ENCODE measurements at regions not wholly inside any gene's neighbourhood (a gene's known extent, or its start where the extent isn't known, plus 50 kb on each side); places are given as distances from the start of the nearest gene placed in this dataset.

GRCh38 chr10:42940487-42941294 is 136.2 kb upstream of the RET start:
- TF ChIP-seq POLR2AphosphoS5 (IDR thresholded peaks at IDR 0.05; ENCODE audit: low read depth, low read length) (no peak), TAF1 (IDR thresholded peaks at IDR 0.05; ENCODE audit: borderline replicate concordance, low read depth, low read length) (no peak), POLR2A (IDR thresholded peaks at IDR 0.05; ENCODE audit: low read depth, low read length) (no peak)

Measured in GM12892 (cell line).